Fibroblast of skin of scalp (primary cell): ENCODE measurements at regions not wholly inside any gene's neighbourhood (a gene's known extent, or its start where the extent isn't known, plus 50 kb on each side); places are given as distances from the start of the nearest gene placed in this dataset.

Experiments used
- DNase-seq: peaks from one replicate; pipeline ENCODE4 v3.0.0-alpha.2; 2013

GRCh38 chr11:28874706-28875105 lies 766.5 kb downstream of the METTL15 start:
- peak; percentile 7 for DNase-seq

- DNase-seq: no peak
Observed at GRCh38 chr11:28871090-28871489, 762.9 kb downstream of the METTL15 start.

- no peak for DNase-seq
Observed at GRCh38 chr11:28863422-28863821, 755.2 kb downstream of the METTL15 start.

GRCh38 chr11:28860893-28861292 lies 752.7 kb downstream of the METTL15 start:
- peak; percentile 69 for DNase-seq

GRCh38 chr11:28858076-28858475 lies 749.9 kb downstream of the METTL15 start:
- DNase-seq: peak; percentile 59

- no peak for DNase-seq
Observed at GRCh38 chr11:28849053-28849452, 740.9 kb downstream of the METTL15 start.

- DNase-seq: no peak
Observed at GRCh38 chr11:28842716-28843115, 734.5 kb downstream of the METTL15 start.

- peak; percentile 36 for DNase-seq
Observed at GRCh38 chr11:28838741-28839140, 730.6 kb downstream of the METTL15 start.

GRCh38 chr11:28837599-28837998 lies 729.4 kb downstream of the METTL15 start:
- DNase-seq: no peak

GRCh38 chr11:28836285-28837081 lies 728.3 kb downstream of the METTL15 start:
- peak; percentile 98 for DNase-seq

GRCh38 chr11:28835790-28836189 lies 727.6 kb downstream of the METTL15 start:
- DNase-seq: peak; percentile 48

- DNase-seq: peak; percentile 46
Observed at GRCh38 chr11:28835317-28835716, 727.1 kb downstream of the METTL15 start.

- peak; percentile 87 for DNase-seq
Observed at GRCh38 chr11:28834877-28835276, 726.7 kb downstream of the METTL15 start.

GRCh38 chr11:28833670-28834069 lies 725.5 kb downstream of the METTL15 start:
- peak; percentile 96 for DNase-seq

- no peak for DNase-seq
Observed at GRCh38 chr11:28833169-28833568, 725.0 kb downstream of the METTL15 start.

GRCh38 chr11:28826807-28827206 lies 718.6 kb downstream of the METTL15 start:
- DNase-seq: no peak

- peak; percentile 29 for DNase-seq
Observed at GRCh38 chr11:28822576-28822975, 714.4 kb downstream of the METTL15 start.

GRCh38 chr11:28820296-28820989 lies 712.3 kb downstream of the METTL15 start:
- no peak for DNase-seq

- DNase-seq: no peak
Observed at GRCh38 chr11:28819741-28820140, 711.6 kb downstream of the METTL15 start.

- no peak for DNase-seq
Observed at GRCh38 chr11:28815110-28815509, 706.9 kb downstream of the METTL15 start.

GRCh38 chr11:28808771-28809170 lies 700.6 kb downstream of the METTL15 start:
- DNase-seq: no peak

GRCh38 chr11:28799316-28799715 lies 691.1 kb downstream of the METTL15 start:
- no peak for DNase-seq

GRCh38 chr11:28798286-28798685 lies 690.1 kb downstream of the METTL15 start:
- no peak for DNase-seq

GRCh38 chr11:28797536-28797935 lies 689.3 kb downstream of the METTL15 start:
- no peak for DNase-seq
